Liver (tissue), 8 donors: ENCODE measurements at regions not wholly inside any gene's neighbourhood (a gene's known extent, or its start where the extent isn't known, plus 50 kb on each side); places are given as distances from the start of the nearest gene placed in this dataset.

ENCODE experiments used
- DNase-seq: peaks from one replicate; pipeline ENCODE4 v3.0.0-alpha.2; 2017; ENCODE audit warnings: low spot score
- H3K27ac ChIP-seq, 2 donors: one replicate each; pipeline ENCODE4 v1.7.0; 2013; ENCODE audit warnings: inconsistent platforms in 2 of 2, low read length in 2 of 2, control low read depth in 1 of 2, low read depth in 1 of 2, mild to moderate bottlenecking in 1 of 2
- H3K27me3 ChIP-seq, 4 donors: one replicate each; pipeline versions ENCODE4 v1.6.1 to v1.7.0; 2013; ENCODE audit warnings: low read length in 3 of 4, inconsistent platforms in 1 of 4, mild to moderate bottlenecking in 1 of 4, moderate library complexity in 1 of 4; ENCODE audit not compliant: control insufficient read depth in 4 of 4, insufficient read depth in 4 of 4
- H3K36me3 ChIP-seq, 4 donors: one replicate each; pipeline versions ENCODE4 v1.6.1 to v1.7.0; 2013; ENCODE audit warnings: low read length in 3 of 4, mild to moderate bottlenecking in 3 of 4, low read depth in 1 of 4, moderate library complexity in 1 of 4; ENCODE audit not compliant: control insufficient read depth in 4 of 4, insufficient read depth in 3 of 4
- H3K4me1 ChIP-seq, 4 donors: one replicate each; pipeline versions ENCODE4 v1.6.1 to v1.7.0; 2013; ENCODE audit warnings: low read length in 3 of 4, mild to moderate bottlenecking in 3 of 4, moderate library complexity in 1 of 4; ENCODE audit not compliant: control insufficient read depth in 4 of 4, insufficient read depth in 4 of 4
- H3K4me3 ChIP-seq, 3 donors: one replicate each; pipeline versions ENCODE4 v1.6.1 to v1.7.0; 2013; ENCODE audit warnings: low read length in 3 of 3, control low read depth in 1 of 3, low read depth in 1 of 3, mild to moderate bottlenecking in 1 of 3
- H3K9ac ChIP-seq, 2 donors: one replicate each; pipeline ENCODE4 v1.7.0; 2013; ENCODE audit warnings: low read length in 2 of 2, mild to moderate bottlenecking in 2 of 2, moderate library complexity in 2 of 2, control low read depth in 1 of 2, low read depth in 1 of 2
- H3K9me3 ChIP-seq, 4 donors: one replicate each; pipeline versions ENCODE4 v1.6.1 to v1.7.0; 2013; ENCODE audit warnings: low read length in 3 of 4; ENCODE audit not compliant: control insufficient read depth in 4 of 4
- ATF3 ChIP-seq: IDR thresholded peaks from 2 replicates; pipeline ENCODE4 v1.6.1; 2016; ENCODE audit warnings: antibody characterized with exemption
- EGR1 ChIP-seq, 2 donors: IDR thresholded peaks; 2 replicates each; pipeline ENCODE4 v1.6.1; 2016 to 2018; ENCODE audit warnings: antibody characterized with exemption in 2 of 2, low read depth in 2 of 2
- FOXA1 ChIP-seq: IDR thresholded peaks from 2 replicates; pipeline ENCODE4 v1.6.1; 2016; ENCODE audit warnings: antibody characterized with exemption
- FOXA2 ChIP-seq: IDR thresholded peaks from 2 replicates; pipeline ENCODE4 v1.6.1; 2016; ENCODE audit warnings: antibody characterized with exemption
- GABPA ChIP-seq, 2 donors: IDR thresholded peaks in 1 of 2; conservative IDR thresholded peaks in 1 of 2; 2 replicates each; pipeline ENCODE4 v1.6.1; 2016; ENCODE audit warnings: antibody characterized with exemption in 2 of 2, mild to moderate bottlenecking in 1 of 2, moderate library complexity in 1 of 2
- HNF4A ChIP-seq, 2 donors: conservative IDR thresholded peaks; 2 replicates each; pipeline ENCODE4 v1.6.1; 2016; ENCODE audit warnings: antibody characterized with exemption in 2 of 2, mild to moderate bottlenecking in 2 of 2
- HNF4G ChIP-seq: IDR thresholded peaks from 2 replicates; pipeline ENCODE4 v1.6.1; 2016; ENCODE audit warnings: antibody characterized with exemption
- JUND ChIP-seq, 2 donors: IDR thresholded peaks; 2 replicates each; pipeline ENCODE4 v1.6.1; 2016; ENCODE audit warnings: antibody characterized with exemption in 2 of 2
- MAX ChIP-seq: IDR thresholded peaks from 2 replicates; pipeline ENCODE4 v1.6.1; 2016; ENCODE audit warnings: antibody characterized with exemption
- NR2F2 ChIP-seq: IDR thresholded peaks from 2 replicates; pipeline ENCODE4 v1.6.1; 2016; ENCODE audit warnings: antibody characterized with exemption
- RAD21 ChIP-seq, 2 donors: IDR thresholded peaks; 2 replicates each; pipeline ENCODE4 v1.6.1; 2016; ENCODE audit warnings: antibody characterized with exemption in 2 of 2, mild to moderate bottlenecking in 2 of 2
- RXRA ChIP-seq, 2 donors: IDR thresholded peaks; 2 replicates each; pipeline ENCODE4 v1.6.1; 2017 to 2018; ENCODE audit warnings: antibody characterized with exemption in 2 of 2, mild to moderate bottlenecking in 1 of 2
- TAF1 ChIP-seq: conservative IDR thresholded peaks from 2 replicates; pipeline ENCODE4 v1.6.1; 2016; ENCODE audit warnings: antibody characterized with exemption, mild to moderate bottlenecking
- YY1 ChIP-seq: IDR thresholded peaks from 2 replicates; pipeline ENCODE4 v1.6.1; 2016; ENCODE audit warnings: antibody characterized with exemption, mild to moderate bottlenecking
- ZBTB33 ChIP-seq: IDR thresholded peaks from 2 replicates; pipeline ENCODE4 v1.6.1; 2016; ENCODE audit warnings: antibody characterized with exemption
- WGBS: extraction: QIAGEN DNeasy Blood & Tissue Kit; methylation state at CpG from one replicate; pipeline ENCODE4 v1.1.7; 2013; 5-methylcytosine and 5-hydroxymethylcytosine counted together
- TF ChIP-seq, protein P1 (sequence below): fragments of 150-350 bp; IDR thresholded peaks from 2 replicates; pipeline ENCODE4 v1.5.1; 2017; ENCODE audit warnings: improper control_type of control experiment, low read depth, low read length; ENCODE audit not compliant: missing input control
- TF ChIP-seq, protein P2 (sequence below): IDR thresholded peaks from 2 replicates; pipeline ENCODE4 v1.6.1; 2016; ENCODE audit warnings: antibody characterized with exemption, mild to moderate bottlenecking
- donor health status: healthy.
- donor health status: healthy.
- donor health status: healthy.
- donor health status: healthy.
- donor health status: healthy.

DNA sequence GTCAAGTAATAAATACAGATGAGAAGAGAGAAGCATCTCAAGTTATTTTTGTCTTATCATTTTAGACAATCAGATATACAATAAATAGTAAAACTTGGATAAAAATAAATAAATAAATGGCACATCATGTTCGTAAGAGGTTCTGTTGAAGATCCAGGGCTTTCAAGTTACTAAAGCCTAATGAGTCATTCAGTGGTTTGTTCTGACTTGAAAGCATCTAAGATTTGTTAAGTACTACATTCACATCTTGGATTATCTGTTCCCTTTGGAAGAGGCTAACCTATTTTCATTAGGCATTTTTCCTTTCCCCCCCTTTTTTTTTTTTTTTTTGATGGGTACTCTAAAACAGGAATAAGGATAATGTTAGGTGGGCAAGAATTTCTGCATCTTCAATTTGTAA, 429.3 kb downstream of the PCDH20 start:
- TF ChIP-seq GABPA (IDR thresholded peaks at IDR 0.05 in 1 of 2, conservative IDR thresholded peaks at IDR 0.05 in 1 of 2) (no peak), MAX (no peak), NR2F2 (no peak), FOXA1 (no peak), YY1 (no peak), EGR1 (IDR thresholded peaks at IDR 0.05; ENCODE audit: low read depth in 2 of 2) (no peak), RXRA (IDR thresholded peaks at IDR 0.05) (no peak), ATF3 (no peak), TAF1 (no peak), RAD21 (IDR thresholded peaks at IDR 0.05) (no peak), HNF4A (conservative IDR thresholded peaks at IDR 0.05) (no peak), FOXA2 (no peak), ZBTB33 (no peak)
- TF ChIP-seq, protein P1, sequence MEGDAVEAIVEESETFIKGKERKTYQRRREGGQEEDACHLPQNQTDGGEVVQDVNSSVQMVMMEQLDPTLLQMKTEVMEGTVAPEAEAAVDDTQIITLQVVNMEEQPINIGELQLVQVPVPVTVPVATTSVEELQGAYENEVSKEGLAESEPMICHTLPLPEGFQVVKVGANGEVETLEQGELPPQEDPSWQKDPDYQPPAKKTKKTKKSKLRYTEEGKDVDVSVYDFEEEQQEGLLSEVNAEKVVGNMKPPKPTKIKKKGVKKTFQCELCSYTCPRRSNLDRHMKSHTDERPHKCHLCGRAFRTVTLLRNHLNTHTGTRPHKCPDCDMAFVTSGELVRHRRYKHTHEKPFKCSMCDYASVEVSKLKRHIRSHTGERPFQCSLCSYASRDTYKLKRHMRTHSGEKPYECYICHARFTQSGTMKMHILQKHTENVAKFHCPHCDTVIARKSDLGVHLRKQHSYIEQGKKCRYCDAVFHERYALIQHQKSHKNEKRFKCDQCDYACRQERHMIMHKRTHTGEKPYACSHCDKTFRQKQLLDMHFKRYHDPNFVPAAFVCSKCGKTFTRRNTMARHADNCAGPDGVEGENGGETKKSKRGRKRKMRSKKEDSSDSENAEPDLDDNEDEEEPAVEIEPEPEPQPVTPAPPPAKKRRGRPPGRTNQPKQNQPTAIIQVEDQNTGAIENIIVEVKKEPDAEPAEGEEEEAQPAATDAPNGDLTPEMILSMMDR = no peak
- TF ChIP-seq, protein P2, sequence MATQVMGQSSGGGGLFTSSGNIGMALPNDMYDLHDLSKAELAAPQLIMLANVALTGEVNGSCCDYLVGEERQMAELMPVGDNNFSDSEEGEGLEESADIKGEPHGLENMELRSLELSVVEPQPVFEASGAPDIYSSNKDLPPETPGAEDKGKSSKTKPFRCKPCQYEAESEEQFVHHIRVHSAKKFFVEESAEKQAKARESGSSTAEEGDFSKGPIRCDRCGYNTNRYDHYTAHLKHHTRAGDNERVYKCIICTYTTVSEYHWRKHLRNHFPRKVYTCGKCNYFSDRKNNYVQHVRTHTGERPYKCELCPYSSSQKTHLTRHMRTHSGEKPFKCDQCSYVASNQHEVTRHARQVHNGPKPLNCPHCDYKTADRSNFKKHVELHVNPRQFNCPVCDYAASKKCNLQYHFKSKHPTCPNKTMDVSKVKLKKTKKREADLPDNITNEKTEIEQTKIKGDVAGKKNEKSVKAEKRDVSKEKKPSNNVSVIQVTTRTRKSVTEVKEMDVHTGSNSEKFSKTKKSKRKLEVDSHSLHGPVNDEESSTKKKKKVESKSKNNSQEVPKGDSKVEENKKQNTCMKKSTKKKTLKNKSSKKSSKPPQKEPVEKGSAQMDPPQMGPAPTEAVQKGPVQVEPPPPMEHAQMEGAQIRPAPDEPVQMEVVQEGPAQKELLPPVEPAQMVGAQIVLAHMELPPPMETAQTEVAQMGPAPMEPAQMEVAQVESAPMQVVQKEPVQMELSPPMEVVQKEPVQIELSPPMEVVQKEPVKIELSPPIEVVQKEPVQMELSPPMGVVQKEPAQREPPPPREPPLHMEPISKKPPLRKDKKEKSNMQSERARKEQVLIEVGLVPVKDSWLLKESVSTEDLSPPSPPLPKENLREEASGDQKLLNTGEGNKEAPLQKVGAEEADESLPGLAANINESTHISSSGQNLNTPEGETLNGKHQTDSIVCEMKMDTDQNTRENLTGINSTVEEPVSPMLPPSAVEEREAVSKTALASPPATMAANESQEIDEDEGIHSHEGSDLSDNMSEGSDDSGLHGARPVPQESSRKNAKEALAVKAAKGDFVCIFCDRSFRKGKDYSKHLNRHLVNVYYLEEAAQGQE = no peak
- no peaks in the 10 kb centered on the region for H3K27me3 ChIP-seq
- no peaks in the 10 kb centered on the region for H3K9me3 ChIP-seq
- 61% methylated on average over 1 of the region's 1 CpG for WGBS
- no peaks in the 10 kb centered on the region for H3K36me3 ChIP-seq
- no peak overlapping the region for H3K27ac ChIP-seq
- no peak overlapping the region for H3K4me3 ChIP-seq
- H3K9ac ChIP-seq = no peak overlapping the region
- no peak for DNase-seq
- no peaks in the 10 kb centered on the region for H3K4me1 ChIP-seq

DNA sequence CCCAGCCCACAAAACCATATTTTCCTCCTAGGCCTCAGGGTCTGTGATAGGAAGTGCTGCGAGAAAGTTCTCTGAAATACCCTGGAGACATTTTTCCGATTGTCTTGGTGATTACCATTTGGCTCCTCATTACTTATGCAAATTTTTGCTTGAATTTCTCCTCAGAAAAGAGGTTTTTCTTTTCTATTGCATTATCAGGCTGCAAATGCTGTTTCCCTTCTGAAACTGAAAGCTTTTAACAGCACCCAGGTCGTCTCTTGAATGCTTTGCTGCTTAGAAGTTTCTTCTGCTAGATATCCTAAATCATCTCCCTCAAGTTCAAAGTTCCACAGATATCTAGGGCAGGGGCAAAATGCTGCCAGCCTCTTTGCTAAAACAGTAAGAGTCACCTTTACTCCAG, 434.2 kb downstream of the PCDH20 start:
- 73% methylated on average over 3 of the region's 3 CpGs for WGBS
- no peak overlapping the region for H3K9ac ChIP-seq
- no peaks in the 10 kb centered on the region for H3K9me3 ChIP-seq
- H3K4me1 ChIP-seq = no peaks in the 10 kb centered on the region
- no peak overlapping the region for H3K27ac ChIP-seq
- no peak for DNase-seq
- H3K4me3 ChIP-seq = no peak overlapping the region
- H3K36me3 ChIP-seq = no peaks in the 10 kb centered on the region
- no peaks in the 10 kb centered on the region for H3K27me3 ChIP-seq
- TF ChIP-seq JUND (IDR thresholded peaks at IDR 0.05) = no peak
- TF ChIP-seq YY1 = no peak
- TF ChIP-seq ATF3 = no peak
- TF ChIP-seq RAD21 (IDR thresholded peaks at IDR 0.05) = no peak
- TF ChIP-seq HNF4A (conservative IDR thresholded peaks at IDR 0.05) = no peak
- TF ChIP-seq EGR1 (IDR thresholded peaks at IDR 0.05; ENCODE audit: low read depth in 2 of 2) = no peak
- TF ChIP-seq, protein P1 = no peak
- TF ChIP-seq GABPA (IDR thresholded peaks at IDR 0.05 in 1 of 2, conservative IDR thresholded peaks at IDR 0.05 in 1 of 2) = no peak
- TF ChIP-seq ZBTB33 = no peak
- TF ChIP-seq TAF1 = no peak
- no peak for TF ChIP-seq HNF4G
- no peak for TF ChIP-seq RXRA (IDR thresholded peaks at IDR 0.05)
- no peak for TF ChIP-seq NR2F2
- TF ChIP-seq MAX = no peak
- TF ChIP-seq FOXA1 = no peak
- no peak for TF ChIP-seq FOXA2
